ENCODE measurements at regions not wholly inside any gene's neighbourhood (a gene's known extent, or its start where the extent isn't known, plus 50 kb on each side); places are given as distances from the start of the nearest gene placed in this dataset.

DNA sequence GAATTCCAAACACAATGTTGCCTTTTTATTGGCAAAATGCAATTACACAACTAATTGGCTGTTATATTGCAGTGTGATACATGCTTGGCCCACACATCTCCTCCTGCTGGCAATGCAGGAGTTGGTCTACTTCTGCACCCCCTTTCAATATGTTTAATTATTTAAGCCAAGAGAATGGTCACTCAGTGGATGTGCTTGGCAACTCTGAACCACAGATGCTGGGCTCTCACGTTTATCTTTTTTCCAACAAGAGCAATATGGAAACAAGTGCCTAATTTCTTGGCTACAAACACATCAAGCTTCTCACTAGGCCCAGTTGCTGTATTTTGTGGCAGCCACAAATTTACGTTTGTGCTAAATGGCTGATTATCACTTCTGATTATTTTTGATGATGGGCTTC is 1149.2 kb upstream of the CELF2 start:
- Histone ChIP-seq H3K9ac (ENCODE audit: low read length) (no peak overlapping the region), H3K9me3 (ENCODE audit: control insufficient read depth, low read length) (peaks cover 3% of the 10 kb centered on the region), H3K4me3 (ENCODE audit: low read length) (no peak overlapping the region), H3K4me1 (ENCODE audit: control insufficient read depth, insufficient read depth, low read length) (no peaks in the 10 kb centered on the region), H3K36me3 (ENCODE audit: control insufficient read depth, insufficient read depth, low read length, severe bottlenecking) (no peaks in the 10 kb centered on the region), H3K27me3 (replicated peaks; ENCODE audit: control insufficient read depth, insufficient read depth, low read length) (no peaks in the 10 kb centered on the region)
- DNase-seq (ENCODE audit: low read depth) = no peak

DNA sequence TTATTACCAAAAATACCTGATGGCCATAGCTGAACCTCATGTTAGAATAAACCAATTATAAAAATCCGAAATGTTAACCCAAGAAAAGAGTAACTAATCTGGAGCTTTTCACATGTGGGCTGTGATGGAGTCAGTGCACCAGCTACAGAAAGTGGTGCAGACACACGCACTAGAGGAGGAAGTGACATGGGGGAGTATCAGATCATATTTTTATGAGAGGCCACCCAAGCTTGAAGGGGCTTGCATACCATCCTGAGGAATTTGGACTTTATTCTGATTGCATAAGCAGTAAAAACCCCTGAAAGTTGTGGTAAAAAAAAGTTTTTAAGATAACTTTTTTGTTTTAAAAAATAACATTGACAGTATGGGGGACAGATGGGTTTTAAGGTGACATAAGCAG is 1148.5 kb upstream of the CELF2 start:
- no peak for DNase-seq (ENCODE audit: low read depth)
- no peaks in the 10 kb centered on the region for H3K27me3 ChIP-seq (replicated peaks; ENCODE audit: control insufficient read depth, insufficient read depth, low read length)
- no peaks in the 10 kb centered on the region for H3K36me3 ChIP-seq (ENCODE audit: control insufficient read depth, insufficient read depth, low read length, severe bottlenecking)
- no peak overlapping the region for H3K9ac ChIP-seq (ENCODE audit: low read length)
- H3K4me1 ChIP-seq (ENCODE audit: control insufficient read depth, insufficient read depth, low read length) = no peaks in the 10 kb centered on the region
- peaks cover 3% of the 10 kb centered on the region for H3K9me3 ChIP-seq (ENCODE audit: control insufficient read depth, low read length)
- H3K4me3 ChIP-seq (ENCODE audit: low read length) = no peak overlapping the region

DNA sequence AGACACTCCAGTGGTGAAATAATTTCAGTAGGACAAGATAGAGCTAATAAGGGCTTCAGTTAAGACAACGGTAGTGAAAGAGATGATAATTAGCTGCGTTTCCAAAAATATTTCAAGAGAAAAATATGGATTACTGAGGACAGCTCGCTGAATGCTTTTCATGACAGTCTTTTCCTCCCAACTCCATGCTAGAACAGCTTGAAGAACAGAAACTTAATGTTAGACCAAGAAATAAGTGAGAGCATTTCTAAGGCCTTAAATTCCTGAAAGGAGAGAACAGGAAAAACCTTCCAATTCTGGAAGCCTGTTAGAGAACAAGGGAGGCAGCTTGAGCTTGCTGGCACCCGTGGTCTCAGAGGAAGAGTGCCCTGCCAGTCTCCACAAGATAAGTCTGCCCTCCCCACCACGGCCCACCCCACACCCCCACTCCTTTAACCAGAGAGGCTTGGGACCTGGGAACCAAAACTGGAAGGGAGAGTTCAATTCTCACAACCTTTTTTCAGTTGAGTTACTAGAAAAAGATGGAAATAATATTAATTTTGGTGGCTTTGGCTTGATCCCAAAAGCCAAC is 1148.0 kb upstream of the CELF2 start:
- no peak for DNase-seq (ENCODE audit: low read depth)
- H3K9me3 ChIP-seq (ENCODE audit: control insufficient read depth, low read length) = peaks cover 3% of the 10 kb centered on the region
- no peak overlapping the region for H3K4me3 ChIP-seq (ENCODE audit: low read length)

DNA sequence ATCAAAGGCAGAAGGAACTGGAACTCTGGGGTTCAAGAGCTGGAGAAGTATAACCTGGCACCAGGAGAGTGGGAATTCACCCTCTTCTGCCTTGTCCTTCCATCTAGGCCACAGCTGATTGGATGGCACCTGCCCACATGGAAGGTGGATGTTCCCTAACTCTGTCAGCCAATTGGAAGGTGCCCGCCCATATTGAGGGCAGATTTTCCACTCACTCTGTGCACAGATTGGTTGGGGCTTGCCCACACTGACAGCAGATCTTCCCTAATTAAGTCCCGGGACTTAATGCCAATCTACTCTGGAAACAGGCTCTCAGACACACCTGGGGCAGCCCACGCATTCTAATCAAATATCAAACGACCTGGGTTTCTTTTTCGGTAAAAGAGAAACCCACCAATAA is 1142.3 kb upstream of the CELF2 start:
- H3K4me3 ChIP-seq (ENCODE audit: low read length) = no peak overlapping the region
- no peaks in the 10 kb centered on the region for H3K27me3 ChIP-seq (replicated peaks; ENCODE audit: control insufficient read depth, insufficient read depth, low read length)
- no peaks in the 10 kb centered on the region for H3K4me1 ChIP-seq (ENCODE audit: control insufficient read depth, insufficient read depth, low read length)
- H3K36me3 ChIP-seq (ENCODE audit: control insufficient read depth, insufficient read depth, low read length, severe bottlenecking) = no peaks in the 10 kb centered on the region
- H3K9ac ChIP-seq (ENCODE audit: low read length) = no peak overlapping the region
- no peaks in the 10 kb centered on the region for H3K9me3 ChIP-seq (ENCODE audit: control insufficient read depth, low read length)
- DNase-seq (ENCODE audit: low read depth) = no peak

More for the DNA sequence above, 1148.0 kb upstream of the CELF2 start:
- Histone ChIP-seq H3K36me3 (ENCODE audit: control insufficient read depth, insufficient read depth, low read length, severe bottlenecking) (no peaks in the 10 kb centered on the region), H3K9ac (ENCODE audit: low read length) (no peak overlapping the region), H3K4me1 (ENCODE audit: control insufficient read depth, insufficient read depth, low read length) (no peaks in the 10 kb centered on the region), H3K27me3 (replicated peaks; ENCODE audit: control insufficient read depth, insufficient read depth, low read length) (no peaks in the 10 kb centered on the region)

DNA sequence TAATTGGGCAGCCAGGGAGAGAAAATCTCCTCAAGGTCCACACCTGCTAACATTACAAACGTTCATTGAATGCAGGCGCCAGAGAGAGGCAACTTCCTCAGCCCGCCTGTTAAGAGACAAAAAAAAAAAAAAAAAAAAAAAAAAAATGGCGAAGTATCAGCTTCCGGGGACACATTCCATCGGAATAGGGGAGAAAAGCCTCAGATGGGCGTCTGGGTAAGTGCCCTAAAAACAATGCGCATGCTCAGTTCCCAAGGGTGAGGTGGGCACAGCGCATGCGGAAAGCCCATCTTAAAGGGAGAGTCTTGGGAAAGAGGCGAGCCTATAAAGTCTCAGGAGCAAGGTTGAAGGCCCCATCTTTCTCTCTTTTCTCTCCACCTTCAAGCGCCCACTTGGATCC is 1139.7 kb upstream of the CELF2 start:
- DNase-seq (ENCODE audit: low read depth) = no peak
- Histone ChIP-seq H3K36me3 (ENCODE audit: control insufficient read depth, insufficient read depth, low read length, severe bottlenecking) (no peaks in the 10 kb centered on the region), H3K9me3 (ENCODE audit: control insufficient read depth, low read length) (no peaks in the 10 kb centered on the region), H3K4me1 (ENCODE audit: control insufficient read depth, insufficient read depth, low read length) (no peaks in the 10 kb centered on the region), H3K27me3 (replicated peaks; ENCODE audit: control insufficient read depth, insufficient read depth, low read length) (no peaks in the 10 kb centered on the region), H3K4me3 (ENCODE audit: low read length) (no peak overlapping the region), H3K9ac (ENCODE audit: low read length) (no peak overlapping the region)

DNA sequence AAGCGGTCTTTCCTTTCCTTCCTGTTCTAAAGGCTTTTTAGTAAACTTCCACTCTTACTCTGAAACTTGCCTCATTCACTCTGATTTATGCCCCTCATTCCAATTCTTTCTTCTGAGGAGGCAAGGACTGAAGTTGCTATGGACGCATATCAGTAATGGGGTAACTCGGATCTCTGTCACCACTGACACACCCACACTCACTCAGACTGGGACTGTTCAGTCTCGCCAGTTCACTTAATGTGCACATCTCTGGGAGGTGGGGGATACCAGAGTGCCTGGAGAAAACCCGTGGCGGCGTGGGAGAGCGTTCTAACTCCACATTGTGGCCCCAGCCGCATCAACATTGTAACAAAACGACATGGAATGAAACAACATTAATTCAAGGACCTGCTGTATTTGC is 1139.3 kb upstream of the CELF2 start:
- Histone ChIP-seq H3K4me3 (ENCODE audit: low read length) (no peak overlapping the region), H3K9ac (ENCODE audit: low read length) (no peak overlapping the region), H3K36me3 (ENCODE audit: control insufficient read depth, insufficient read depth, low read length, severe bottlenecking) (no peaks in the 10 kb centered on the region)

DNA sequence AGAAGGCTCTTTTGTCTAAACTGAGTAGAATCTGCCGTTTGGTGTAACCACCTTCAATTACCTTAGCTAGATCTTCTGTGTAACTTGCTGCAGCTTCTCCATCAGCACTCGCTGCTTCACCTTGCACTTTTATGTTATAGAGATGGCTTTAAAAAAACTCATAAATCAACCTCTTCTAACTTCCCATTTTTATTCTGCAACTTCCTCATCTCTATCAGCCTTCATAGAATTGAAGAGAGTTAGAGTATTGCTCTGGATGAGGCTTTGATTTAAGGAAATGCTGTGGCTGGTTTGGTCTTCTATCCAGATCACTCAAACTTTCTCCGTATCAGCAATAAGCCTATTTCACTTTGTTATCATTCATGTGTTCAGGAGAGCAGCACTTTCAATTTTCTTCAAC is 1131.9 kb upstream of the CELF2 start:
- H3K36me3 ChIP-seq (ENCODE audit: control insufficient read depth, insufficient read depth, low read length, severe bottlenecking) = no peaks in the 10 kb centered on the region
- no peaks in the 10 kb centered on the region for H3K27me3 ChIP-seq (replicated peaks; ENCODE audit: control insufficient read depth, insufficient read depth, low read length)
- H3K4me3 ChIP-seq (ENCODE audit: low read length) = no peak overlapping the region
- no peak for DNase-seq (ENCODE audit: low read depth)
- H3K4me1 ChIP-seq (ENCODE audit: control insufficient read depth, insufficient read depth, low read length) = no peaks in the 10 kb centered on the region
- no peak overlapping the region for H3K9ac ChIP-seq (ENCODE audit: low read length)
- H3K9me3 ChIP-seq (ENCODE audit: control insufficient read depth, low read length) = peaks cover 6% of the 10 kb centered on the region

More for the DNA sequence above, 1139.3 kb upstream of the CELF2 start:
- peaks cover 3% of the 10 kb centered on the region for H3K9me3 ChIP-seq (ENCODE audit: control insufficient read depth, low read length)
- DNase-seq (ENCODE audit: low read depth) = no peak
- no peaks in the 10 kb centered on the region for H3K27me3 ChIP-seq (replicated peaks; ENCODE audit: control insufficient read depth, insufficient read depth, low read length)
- no peaks in the 10 kb centered on the region for H3K4me1 ChIP-seq (ENCODE audit: control insufficient read depth, insufficient read depth, low read length)

DNA sequence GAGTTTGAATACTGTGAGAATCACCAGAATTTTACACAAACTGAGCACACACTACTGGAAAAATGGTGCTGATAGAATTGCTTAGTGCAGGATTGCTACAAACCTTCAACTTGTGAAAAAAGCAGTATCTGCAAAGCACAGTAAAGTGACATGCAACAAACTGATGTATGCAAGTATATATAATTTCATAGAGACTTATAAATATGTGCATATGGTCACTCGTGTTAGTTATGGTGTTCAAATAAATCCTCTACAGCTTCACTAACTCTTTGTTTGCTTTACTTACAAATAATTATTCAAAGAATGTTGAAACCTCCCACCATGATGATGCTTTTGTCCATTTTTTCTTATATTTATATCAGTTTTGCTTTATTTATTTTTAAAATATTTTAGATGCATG is 1130.9 kb upstream of the CELF2 start:
- DNase-seq (ENCODE audit: low read depth) = no peak
- H3K4me3 ChIP-seq (ENCODE audit: low read length) = no peak overlapping the region
- H3K9me3 ChIP-seq (ENCODE audit: control insufficient read depth, low read length) = peaks cover 6% of the 10 kb centered on the region
- no peaks in the 10 kb centered on the region for H3K27me3 ChIP-seq (replicated peaks; ENCODE audit: control insufficient read depth, insufficient read depth, low read length)
- H3K36me3 ChIP-seq (ENCODE audit: control insufficient read depth, insufficient read depth, low read length, severe bottlenecking) = no peaks in the 10 kb centered on the region
- no peak overlapping the region for H3K9ac ChIP-seq (ENCODE audit: low read length)
- H3K4me1 ChIP-seq (ENCODE audit: control insufficient read depth, insufficient read depth, low read length) = no peaks in the 10 kb centered on the region

DNA sequence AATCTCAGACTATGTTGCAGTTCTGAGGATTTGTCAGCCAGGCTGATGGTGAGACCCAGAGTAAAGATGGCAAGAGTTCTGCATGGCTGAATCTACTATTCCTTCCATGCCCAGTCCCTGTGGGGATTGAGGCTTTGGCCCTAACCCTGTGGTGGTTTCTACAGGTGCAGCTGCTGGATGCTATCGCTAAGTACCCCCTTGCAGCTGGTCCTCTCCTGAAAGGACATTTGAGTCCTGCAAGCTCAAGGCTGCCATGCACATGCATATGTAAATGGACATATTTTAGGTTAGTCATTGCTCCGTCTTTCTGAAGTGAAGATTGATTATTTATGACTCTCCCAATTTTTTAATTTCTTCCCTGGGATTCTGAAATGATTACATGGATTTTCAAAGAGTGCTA is 1122.2 kb upstream of the CELF2 start:
- Histone ChIP-seq H3K27me3 (replicated peaks; ENCODE audit: control insufficient read depth, insufficient read depth, low read length) (no peaks in the 10 kb centered on the region), H3K4me1 (ENCODE audit: control insufficient read depth, insufficient read depth, low read length) (peaks cover 4% of the 10 kb centered on the region), H3K36me3 (ENCODE audit: control insufficient read depth, insufficient read depth, low read length, severe bottlenecking) (no peaks in the 10 kb centered on the region), H3K4me3 (ENCODE audit: low read length) (no peak overlapping the region), H3K9me3 (ENCODE audit: control insufficient read depth, low read length) (no peaks in the 10 kb centered on the region), H3K9ac (ENCODE audit: low read length) (no peak overlapping the region)
- DNase-seq (ENCODE audit: low read depth) = no peak

DNA sequence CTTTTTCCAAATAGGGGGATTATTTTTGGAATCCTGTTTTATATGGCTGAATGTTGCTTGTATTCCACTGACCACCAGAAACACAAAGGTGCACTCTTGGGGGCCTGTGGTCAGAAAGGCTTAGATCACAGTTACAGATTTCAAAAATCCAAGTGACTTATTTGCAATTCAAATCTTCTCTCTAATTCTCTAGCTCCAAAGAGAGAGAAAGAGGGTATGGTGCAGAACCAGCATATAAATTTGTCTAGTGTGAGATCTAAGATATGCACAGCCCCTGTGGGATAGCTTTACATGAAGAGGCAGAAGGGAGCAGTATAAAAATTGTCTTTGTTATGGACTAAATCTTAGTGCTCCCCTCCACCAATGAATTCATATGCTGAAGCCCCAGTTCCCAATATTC is 1121.7 kb upstream of the CELF2 start:
- H3K4me1 ChIP-seq (ENCODE audit: control insufficient read depth, insufficient read depth, low read length) = peaks cover 4% of the 10 kb centered on the region
- no peaks in the 10 kb centered on the region for H3K9me3 ChIP-seq (ENCODE audit: control insufficient read depth, low read length)
- DNase-seq (ENCODE audit: low read depth) = no peak
- H3K9ac ChIP-seq (ENCODE audit: low read length) = no peak overlapping the region
- H3K4me3 ChIP-seq (ENCODE audit: low read length) = no peak overlapping the region
- H3K27me3 ChIP-seq (replicated peaks; ENCODE audit: control insufficient read depth, insufficient read depth, low read length) = no peaks in the 10 kb centered on the region
- H3K36me3 ChIP-seq (ENCODE audit: control insufficient read depth, insufficient read depth, low read length, severe bottlenecking) = no peaks in the 10 kb centered on the region

DNA sequence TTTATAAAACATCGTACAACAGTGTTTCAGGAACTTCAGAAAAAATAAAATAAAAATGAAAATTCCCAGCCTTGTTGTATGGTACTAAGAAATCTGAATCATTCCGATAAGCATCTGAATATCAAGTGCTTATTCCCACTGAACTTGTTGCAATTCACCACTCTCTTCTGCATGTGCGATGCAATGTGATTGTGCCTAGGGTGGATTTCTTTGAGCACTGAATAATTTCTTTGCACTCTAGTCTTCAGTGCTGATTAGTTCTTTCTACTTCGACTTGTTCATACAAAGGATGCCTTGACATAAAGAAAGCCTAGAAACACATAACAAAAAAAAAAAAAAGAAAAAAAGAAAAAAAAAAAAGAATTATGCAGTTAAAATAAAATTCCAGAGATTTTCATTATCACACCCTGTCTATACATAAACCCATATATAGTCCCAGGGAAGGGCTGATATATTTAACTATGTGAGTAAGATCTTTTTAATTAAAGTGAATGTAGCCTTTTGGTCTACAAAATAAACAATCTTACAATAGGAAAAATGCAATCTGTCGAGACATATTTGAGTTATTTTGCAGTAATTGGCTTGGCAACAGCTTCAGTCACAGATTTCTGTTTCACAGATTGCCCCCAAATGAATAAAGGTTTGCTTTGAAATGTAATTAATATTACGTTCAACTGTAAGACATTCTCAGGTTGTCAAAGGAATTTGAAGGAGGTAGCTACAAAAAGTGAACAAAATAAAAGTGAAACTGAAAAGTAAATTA is 1118.9 kb upstream of the CELF2 start:
- DNase-seq (ENCODE audit: low read depth) = no peak
- H3K4me1 ChIP-seq (ENCODE audit: control insufficient read depth, insufficient read depth, low read length) = peaks cover 4% of the 10 kb centered on the region
- H3K36me3 ChIP-seq (ENCODE audit: control insufficient read depth, insufficient read depth, low read length, severe bottlenecking) = no peaks in the 10 kb centered on the region
- H3K9me3 ChIP-seq (ENCODE audit: control insufficient read depth, low read length) = no peaks in the 10 kb centered on the region
- no peaks in the 10 kb centered on the region for H3K27me3 ChIP-seq (replicated peaks; ENCODE audit: control insufficient read depth, insufficient read depth, low read length)
- no peak overlapping the region for H3K4me3 ChIP-seq (ENCODE audit: low read length)
- no peak overlapping the region for H3K9ac ChIP-seq (ENCODE audit: low read length)

DNA sequence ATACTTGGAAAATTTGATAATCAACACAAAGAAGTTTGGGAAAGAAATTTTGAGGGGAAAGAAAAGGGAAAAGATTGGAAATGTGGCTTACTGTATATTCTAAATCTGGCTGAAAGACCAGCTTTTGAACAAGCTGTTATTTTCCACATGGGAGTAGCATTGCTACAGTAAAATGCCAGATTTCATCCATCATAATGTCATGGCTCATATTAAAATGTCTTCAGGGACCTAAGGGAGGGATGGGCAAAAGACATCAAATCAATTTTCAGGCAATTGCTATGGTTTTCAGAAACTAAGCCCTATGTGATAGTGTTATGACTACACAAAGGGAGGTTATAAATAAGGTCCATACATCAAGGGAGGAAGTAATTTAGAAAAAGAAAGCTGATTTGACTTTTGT is 1116.9 kb upstream of the CELF2 start:
- Histone ChIP-seq H3K4me3 (ENCODE audit: low read length) (no peak overlapping the region), H3K9ac (ENCODE audit: low read length) (no peak overlapping the region), H3K36me3 (ENCODE audit: control insufficient read depth, insufficient read depth, low read length, severe bottlenecking) (no peaks in the 10 kb centered on the region), H3K27me3 (replicated peaks; ENCODE audit: control insufficient read depth, insufficient read depth, low read length) (no peaks in the 10 kb centered on the region), H3K4me1 (ENCODE audit: control insufficient read depth, insufficient read depth, low read length) (peaks cover 4% of the 10 kb centered on the region), H3K9me3 (ENCODE audit: control insufficient read depth, low read length) (peaks cover 1% of the 10 kb centered on the region)
- DNase-seq (ENCODE audit: low read depth) = no peak
